Tibial nerve (tissue), 4 donors: ENCODE measurements at regions not wholly inside any gene's neighbourhood (a gene's known extent, or its start where the extent isn't known, plus 50 kb on each side); places are given as distances from the start of the nearest gene placed in this dataset.

Source experiments
- EP300 ChIP-seq, 2 donors: sonication (generic); formaldehyde crosslinking; IDR thresholded peaks; one replicate each; pipeline ENCODE4 v1.6.1; 2017; ENCODE audit warnings: antibody characterized with exemption in 2 of 2, mild to moderate bottlenecking in 1 of 2
- POLR2A ChIP-seq, 2 donors: fragments of 450-650 bp; IDR thresholded peaks; one replicate each; pipeline ENCODE4 v1.6.1; 2017; ENCODE audit warnings: antibody characterized with exemption in 2 of 2, mild to moderate bottlenecking in 2 of 2, moderate library complexity in 2 of 2
- TF ChIP-seq, protein P1 (sequence below), 5 experiments: fragments of 200-600 bp in 3 of 5; fragments of 450-650 bp in 2 of 5; sonication (generic) in 3 of 5; IDR thresholded peaks; one replicate each; pipeline ENCODE4 v1.5.1; 2016 to 2019; ENCODE audit warnings: antibody characterized with exemption in 5 of 5, mild to moderate bottlenecking in 3 of 5, moderate library complexity in 2 of 5

GRCh38 chr9:82819260-82819659 is 243.7 kb downstream of the RASEF start:
- TF ChIP-seq, protein P1, sequence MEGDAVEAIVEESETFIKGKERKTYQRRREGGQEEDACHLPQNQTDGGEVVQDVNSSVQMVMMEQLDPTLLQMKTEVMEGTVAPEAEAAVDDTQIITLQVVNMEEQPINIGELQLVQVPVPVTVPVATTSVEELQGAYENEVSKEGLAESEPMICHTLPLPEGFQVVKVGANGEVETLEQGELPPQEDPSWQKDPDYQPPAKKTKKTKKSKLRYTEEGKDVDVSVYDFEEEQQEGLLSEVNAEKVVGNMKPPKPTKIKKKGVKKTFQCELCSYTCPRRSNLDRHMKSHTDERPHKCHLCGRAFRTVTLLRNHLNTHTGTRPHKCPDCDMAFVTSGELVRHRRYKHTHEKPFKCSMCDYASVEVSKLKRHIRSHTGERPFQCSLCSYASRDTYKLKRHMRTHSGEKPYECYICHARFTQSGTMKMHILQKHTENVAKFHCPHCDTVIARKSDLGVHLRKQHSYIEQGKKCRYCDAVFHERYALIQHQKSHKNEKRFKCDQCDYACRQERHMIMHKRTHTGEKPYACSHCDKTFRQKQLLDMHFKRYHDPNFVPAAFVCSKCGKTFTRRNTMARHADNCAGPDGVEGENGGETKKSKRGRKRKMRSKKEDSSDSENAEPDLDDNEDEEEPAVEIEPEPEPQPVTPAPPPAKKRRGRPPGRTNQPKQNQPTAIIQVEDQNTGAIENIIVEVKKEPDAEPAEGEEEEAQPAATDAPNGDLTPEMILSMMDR (IDR thresholded peaks at IDR 0.05) = no peak
- TF ChIP-seq POLR2A (IDR thresholded peaks at IDR 0.05) = no peak
- TF ChIP-seq EP300 (IDR thresholded peaks at IDR 0.05) = no peak
